HG03064 (cell line): ENCODE measurements at regions not wholly inside any gene's neighbourhood (a gene's known extent, or its start where the extent isn't known, plus 50 kb on each side); places are given as distances from the start of the nearest gene placed in this dataset.
"Not testable (repeated sequence)": the region's sequence is repeated elsewhere in the genome, so short reads cannot be mapped to it uniquely, and the experiment has no call there.

Source experiments
- ATAC-seq: cut with Tn5 transposase; IDR thresholded peaks from one replicate; pipeline ENCODE4 v1.9.1; 2021; ENCODE audit warnings: low read depth; ENCODE audit not compliant: unreplicated experiment

DNA sequence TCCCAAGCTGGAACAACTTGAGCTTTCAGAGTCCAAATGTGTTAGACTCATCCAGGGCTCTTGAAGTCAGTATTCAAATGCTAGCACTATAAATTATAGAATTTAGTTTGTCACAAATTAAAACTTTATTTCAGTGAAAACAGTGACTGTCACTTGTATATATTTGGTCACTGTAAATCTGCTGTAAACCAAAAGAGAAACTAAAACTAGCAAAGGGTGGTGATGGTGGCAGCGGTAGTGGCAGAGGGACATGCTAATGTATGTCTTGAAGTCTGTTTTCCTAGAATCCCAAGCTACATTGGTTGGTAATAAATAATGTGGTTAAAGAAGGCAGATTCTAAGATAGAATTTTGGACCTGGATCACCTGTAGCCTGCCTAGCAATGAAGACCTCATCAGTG, 140.4 kb upstream of the CENPW start:
- no peak for ATAC-seq

DNA sequence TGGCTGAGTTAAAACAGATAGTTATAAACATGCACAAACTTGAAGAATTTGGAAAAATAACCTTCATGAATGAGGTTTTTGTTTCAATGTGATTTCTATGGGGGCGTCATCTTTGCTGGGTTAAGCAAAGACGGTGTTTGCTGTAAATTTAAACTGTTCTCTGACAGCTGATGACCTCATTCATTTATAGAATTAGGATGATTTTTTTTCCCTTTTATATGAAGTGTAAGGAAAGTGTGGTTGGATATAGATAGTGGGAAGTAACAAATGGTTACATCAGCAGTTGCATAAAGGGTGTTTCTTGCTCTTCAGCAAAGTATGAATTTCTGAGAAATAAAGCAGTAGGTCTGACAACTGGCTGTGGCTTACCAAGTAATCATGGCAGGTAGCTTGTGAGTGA, 137.2 kb upstream of the CENPW start:
- no peak for ATAC-seq

DNA sequence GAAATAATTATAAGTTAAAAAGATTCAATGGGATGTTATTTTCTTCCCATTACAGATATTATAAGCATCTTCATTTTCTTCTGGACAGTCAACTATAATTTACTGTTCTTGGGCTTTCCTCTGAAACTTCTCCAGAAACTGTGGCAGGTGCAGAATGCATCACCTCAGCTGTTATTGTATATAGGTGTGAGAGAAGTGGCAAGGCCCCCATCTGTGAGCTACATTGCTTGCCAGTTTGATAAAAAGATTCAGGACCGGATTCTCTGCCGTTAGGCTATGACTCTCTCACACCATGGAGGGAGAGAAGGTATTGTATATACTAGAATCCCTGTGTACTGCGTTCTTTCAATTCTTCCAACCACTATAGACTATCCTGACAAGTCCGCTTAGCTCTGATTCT, 135.8 kb upstream of the CENPW start:
- ATAC-seq, result no peak

DNA sequence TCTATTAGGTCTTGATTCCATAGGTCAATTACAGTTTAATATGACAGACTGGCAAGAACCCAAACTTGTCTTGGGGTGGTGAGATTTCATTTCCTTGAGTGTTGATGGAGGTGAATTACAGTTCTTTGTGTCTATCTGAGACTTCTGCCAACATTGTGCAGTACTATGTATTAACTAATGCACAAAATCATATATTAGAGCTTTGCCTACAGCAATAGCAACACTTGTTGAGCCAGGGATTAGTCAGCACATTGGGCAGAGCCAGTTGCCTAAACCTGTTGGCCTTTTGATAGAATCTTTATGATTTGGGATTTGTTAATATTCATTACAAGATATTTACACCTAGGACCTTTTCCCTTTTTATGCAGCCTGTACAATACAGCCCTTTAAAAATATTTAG, 135.3 kb upstream of the CENPW start:
- no peak for ATAC-seq

DNA sequence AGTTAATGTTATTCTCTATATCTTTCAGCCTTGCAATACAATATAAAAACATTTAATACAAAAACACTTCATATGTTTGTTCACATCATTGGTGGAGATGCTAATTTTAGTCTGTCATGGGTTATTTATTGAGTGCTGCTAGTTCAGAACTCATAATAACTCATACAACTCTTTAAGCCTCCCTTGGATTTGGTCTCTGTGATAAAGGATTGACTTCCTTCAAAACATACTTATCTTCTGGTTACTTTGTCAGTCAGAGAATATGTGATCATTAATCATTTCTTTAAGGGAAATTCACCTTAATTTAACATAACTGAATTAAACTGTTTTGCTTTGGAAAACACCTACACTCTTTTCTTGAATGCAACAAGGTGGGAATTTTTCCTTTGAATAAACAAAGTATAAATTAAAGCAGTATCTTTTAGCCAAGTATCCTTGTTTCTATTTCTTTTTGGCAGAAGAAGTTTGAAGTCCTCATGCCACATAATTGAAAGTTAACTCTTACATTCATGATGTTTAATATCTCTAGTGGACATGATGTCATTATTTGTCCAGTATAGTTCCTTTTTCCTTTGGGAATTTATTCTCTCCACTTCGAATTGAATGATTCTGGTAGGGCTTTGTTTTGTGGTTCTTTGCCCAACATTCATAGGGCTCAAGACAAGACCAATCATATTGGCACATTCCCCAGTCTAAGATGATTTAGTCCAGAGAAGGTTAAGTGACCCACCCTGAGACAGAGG, 133.2 kb upstream of the CENPW start:
- ATAC-seq, result no peak

DNA sequence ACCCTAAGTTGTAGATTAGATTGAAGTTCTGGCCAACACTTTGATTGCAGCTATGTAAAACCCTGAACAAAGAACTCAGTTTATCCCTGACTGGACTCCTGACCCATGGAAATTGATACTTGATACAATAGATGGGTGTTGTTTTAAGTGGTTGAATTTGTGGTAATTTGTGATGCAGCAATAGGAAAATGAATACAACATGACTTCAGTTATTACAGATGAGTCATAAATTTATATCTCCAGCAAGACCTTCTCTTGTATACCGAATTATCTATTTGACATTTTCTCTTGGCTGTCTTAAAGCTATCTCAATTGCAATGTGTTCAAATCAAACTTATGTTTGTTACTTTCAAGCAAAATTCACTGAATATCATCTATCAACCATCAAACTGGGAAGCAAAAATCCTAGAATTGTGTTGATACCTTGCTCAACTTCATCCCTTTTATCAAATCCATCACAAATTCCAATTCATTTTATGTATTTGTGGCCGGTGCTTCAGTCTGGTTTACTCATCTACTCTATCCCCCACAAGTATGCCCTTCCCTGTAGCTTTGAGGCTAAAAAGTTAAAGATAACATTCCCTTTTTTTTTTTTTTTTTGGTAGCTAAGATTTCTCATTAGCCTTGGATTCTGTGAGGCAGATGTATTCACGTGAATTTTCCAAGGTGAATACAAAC, 129.4 kb upstream of the CENPW start:
- no peak for ATAC-seq

DNA sequence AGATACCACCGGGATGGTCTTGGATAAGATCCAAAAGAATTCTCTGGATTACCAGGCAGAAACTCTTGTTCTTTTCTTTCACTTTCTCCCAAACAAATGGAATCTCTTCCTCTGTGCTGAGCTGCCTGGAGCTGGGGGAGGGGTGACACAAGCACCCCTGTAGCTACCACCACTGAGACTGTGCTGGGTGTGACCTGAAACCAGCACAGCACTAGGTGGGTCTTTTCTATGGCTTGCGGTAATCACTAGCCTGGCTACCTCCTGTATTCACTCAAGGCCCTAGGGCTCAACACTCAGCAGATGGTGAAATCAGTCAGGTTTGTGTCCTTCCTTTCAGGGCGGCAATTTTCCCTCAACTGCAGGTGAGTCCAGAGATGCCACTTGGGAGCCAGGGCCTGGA, 122.4 kb upstream of the CENPW start:
- ATAC-seq, result no peak

DNA sequence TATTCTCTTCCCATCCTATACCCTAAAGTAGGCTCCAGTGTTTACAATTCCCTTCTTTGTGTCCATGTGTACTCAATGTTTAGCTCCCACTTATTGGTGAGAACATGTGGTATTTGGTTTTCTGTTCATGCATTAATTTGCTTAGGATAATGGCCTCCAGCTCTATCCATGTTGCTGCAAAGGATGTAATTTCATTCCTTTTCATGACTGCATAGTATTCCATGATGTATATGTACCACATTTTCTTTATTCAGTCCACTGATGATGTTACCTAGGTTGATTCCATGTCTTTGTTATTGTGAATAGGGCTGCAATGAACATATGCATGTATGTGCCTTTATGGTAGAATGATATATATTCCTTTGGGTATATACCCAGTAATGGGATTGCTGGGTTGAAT, 119.0 kb upstream of the CENPW start:
- ATAC-seq, result not testable (repeated sequence)

DNA sequence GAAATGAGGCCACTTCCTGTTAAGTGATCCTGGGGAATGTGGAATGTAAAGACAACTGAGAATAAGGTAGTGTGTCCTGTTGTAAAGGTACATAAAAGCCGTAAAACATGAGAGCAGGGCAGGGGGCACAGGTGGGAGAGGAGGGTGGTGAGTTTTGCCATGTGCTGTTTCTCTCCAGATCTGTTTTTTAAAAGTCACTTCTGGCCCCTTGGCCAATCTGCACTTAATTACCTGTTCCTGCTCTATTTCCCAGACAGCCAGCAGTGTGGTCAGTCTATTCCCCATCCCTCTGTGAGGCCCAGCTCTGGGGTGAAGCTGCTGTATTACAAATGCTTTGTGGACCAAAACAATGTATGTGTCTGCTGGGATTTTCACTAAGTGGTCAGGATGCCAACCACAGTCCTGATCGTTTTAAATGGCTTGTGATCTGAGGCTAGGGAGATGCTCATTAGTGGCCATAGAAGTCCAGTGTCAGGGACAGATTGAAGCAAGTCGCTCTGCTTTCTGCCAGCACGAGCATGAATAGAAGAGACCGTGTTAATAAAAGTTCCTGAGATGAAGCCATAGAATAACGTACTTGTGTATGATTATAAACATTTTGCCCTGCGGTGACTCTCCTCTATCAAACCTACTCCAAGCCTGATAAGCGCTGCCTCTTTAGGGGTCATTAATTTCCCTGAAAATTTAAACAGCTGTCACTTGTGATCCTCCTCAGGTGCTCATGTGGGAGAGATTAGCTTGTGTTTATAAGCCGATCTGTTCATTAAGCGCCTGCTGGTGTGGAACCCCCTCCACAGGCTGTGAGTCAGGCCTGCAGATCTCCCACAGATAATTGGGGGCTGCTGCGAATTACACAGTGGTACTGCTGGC, 111.8 kb upstream of the CENPW start:
- no peak for ATAC-seq

DNA sequence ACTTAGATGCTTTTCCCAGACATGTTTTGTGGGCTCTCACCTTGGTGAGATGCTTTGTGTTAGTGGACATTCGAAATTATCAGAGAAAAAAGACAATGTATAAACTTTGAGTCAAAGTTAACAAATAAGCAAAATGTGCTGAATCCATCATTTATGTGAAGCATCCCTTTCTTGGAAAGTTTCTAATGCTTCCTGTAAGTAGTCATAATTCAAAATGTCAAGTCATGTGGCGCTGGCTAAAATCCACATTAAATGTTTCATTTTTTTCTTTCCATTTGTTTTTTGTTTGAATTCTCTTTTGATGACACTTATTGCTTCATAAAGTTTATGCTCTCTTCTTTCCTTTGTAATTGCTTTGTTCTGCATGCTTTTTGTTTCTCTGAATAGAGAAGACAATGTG, 107.2 kb upstream of the CENPW start:
- ATAC-seq, result no peak

DNA sequence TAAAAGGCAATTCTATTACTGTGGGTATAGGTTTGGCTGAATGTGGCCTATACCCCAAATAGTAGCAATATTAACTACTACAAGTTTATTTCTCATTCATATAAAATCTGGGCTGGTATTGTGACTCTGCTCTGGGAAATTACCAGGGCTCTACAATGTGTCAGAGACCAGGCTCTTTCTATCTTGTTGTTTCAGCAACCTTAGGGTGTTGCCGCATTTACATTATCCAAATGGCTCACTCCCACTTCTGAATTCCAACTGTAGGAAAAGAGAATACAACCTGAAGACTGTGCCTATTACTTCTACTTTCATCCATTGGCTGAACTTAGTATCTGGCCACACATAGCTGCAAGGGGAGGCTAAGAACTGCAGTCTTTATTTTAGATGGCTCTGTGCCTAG, 106.7 kb upstream of the CENPW start:
- no peak for ATAC-seq

DNA sequence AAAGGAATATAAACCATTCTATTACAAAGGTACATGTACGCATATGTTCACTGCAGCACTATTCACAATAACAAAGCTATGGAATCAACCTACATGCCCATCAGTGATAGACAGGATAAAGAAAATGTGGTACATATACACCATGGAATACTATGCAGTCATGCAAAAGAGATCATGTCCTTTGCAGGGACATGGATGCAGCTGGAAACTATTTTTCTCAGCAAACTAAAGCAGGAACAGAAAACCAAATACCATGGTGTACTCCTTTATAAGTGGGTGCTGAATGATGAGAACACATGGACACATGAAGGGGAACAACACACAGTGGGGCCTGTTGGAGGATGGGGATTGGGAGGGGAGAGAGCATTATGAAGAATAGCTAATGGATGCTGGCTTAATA, 104.6 kb upstream of the CENPW start:
- ATAC-seq, result no peak

DNA sequence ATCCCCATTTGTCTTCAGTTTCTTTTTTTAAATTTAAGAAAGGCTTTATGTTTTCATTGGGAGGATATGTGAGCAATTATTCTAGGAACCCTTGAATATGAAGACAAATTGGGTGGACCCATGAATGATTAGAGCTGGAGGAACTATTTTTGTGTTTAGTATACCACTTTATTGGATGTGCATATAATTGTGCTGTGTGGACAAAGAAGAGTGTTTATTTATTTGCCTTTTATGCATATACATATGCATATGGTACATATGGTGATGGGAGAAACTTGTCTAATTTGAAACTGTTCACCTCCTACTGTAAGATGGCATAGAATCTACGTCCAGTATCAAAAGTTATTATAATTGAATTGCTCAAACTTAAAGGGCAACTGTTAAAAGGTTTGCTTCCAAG, 94.8 kb upstream of the CENPW start:
- ATAC-seq, result no peak

DNA sequence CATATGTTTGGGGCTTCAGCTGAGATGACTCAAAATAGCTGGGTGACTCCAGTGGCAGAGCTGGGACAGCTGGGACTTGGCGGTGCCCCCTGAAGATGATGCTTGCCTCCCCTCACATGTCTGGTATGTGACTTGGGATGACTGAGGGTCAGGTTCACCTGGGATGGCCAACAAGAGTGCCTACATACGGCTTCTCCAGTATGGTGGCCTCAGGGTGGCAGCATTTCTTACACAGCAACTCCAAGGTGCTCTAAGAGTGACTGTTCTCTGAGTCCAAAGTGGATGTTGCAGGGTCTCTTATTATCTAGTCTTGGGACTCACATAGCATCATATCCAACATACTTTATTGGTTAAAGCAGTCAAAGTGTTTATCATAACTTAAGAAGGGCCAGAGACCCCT, 87.8 kb upstream of the CENPW start:
- no peak for ATAC-seq

DNA sequence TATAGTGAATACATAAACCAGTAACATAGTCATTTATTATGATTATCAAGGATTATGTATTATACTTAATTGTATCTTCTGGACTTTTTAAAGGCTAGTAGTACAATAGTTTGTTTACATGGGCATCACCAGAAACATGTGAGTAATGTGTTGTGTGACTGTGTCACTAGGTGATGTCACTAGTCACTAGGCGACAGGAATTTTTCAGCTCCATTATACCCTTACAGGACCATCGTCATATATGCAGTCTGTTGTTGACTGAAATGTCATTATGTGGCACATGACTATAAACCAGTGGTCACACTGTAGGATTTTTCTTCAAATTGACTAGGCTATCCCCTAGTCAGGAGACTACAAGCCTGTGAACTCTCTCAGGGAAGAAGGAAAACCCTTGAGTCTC, 86.5 kb upstream of the CENPW start:
- no peak for ATAC-seq

DNA sequence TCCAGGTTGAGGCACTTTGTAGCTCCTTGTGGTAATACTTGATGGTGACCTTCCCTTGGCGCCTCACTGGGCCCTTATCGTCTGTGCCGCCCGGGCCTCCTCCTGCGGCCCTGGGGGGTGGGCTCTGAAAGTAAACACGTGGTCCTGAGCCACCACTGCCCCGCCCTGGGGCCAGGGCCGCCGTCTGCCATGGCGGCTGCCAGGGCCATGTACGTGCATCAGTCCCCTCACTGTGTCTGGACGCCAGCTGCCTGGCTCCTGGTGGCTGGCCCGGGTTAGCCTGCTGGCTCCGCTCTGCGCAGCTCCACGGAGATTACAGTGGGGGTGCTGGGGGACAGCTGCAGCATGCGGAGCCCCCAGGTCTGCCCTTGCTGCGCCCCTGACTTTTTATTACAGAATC, 81.8 kb upstream of the CENPW start:
- no peak for ATAC-seq

DNA sequence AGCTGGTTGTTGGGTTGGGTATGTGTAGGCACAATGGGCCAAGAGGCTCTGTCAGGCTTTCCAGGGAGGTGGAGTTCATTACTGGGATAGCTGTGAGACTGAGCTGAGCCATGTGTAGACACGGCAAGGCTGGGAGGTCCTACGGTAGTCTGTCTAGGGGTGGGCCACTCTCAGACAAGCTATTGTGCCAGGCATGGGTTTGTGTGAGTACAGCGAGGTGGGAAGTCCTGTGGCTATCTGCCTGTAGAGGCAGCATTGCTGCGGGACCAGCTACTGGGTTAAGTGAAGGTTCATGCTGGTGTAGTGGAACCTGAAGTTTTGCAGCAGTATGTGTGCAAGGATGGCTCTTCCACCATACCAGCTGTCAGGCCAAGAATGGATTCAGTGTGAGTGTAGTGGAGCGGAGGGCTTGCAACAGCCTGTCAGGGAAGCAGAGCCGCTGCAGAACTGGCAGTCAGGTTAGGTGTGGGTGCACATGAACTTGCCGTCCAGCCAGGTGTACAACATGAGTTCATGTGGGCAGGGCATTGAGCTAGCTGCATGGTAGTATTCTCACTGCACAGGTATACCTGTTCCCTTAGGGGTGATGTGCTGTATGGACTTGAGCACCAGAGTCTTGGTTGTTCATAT, 78.0 kb upstream of the CENPW start:
- ATAC-seq, result no peak

DNA sequence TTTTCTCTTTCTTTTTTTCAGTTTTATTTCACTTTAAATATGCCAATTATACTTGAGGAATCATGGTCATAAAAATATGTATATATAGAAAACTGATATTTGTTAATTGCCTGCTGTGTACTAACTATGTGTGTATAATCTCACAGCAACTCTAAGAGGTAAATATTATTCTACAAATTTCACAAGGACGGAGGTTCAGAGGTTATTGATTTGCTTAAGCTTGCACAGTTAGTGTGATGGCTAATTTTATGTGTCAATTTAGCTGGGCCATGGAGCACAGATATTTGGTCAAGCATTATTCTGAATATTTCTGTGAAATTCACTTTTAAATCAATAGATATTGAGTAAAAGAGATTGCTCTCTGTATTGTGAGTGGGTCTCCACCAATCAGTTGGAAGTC, 75.7 kb upstream of the CENPW start:
- no peak for ATAC-seq

DNA sequence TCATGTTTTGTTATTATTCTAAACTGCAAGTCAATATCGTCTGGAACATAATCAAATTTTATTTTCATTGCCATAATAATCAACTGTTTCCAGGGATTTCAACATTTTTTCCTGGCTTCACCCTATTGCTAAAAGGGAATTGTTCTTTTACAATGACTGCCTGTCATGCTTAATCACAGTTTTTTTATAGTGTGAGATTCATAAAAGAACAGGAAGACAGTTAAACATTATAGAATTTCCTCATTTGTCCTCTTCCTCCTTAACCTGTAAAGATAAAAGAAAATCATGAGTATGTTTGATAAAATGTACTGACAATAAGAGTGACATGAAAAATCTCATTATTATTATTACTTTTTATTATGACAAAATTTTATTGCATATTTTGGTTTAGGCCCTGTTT, 73.3 kb upstream of the CENPW start:
- ATAC-seq, result no peak

DNA sequence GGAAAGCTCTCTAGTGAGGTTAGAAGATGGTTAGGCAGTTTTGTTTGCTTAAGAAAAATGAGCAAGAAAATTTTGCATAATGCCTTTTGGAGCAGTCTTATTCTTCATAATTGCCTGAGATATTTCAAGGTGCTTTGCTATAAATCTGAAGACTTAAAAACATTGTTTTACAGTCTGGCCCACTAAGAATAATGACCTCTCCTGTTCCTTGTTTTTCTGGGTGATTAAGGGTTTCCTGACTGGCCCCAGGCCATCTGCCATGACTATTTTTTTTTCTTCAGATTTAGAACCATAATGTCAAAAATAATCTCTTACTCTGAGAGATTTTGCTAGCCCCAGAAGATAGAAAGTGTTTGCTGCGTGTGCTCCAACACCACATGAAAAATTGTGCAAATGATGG, 72.3 kb upstream of the CENPW start:
- ATAC-seq, result no peak

DNA sequence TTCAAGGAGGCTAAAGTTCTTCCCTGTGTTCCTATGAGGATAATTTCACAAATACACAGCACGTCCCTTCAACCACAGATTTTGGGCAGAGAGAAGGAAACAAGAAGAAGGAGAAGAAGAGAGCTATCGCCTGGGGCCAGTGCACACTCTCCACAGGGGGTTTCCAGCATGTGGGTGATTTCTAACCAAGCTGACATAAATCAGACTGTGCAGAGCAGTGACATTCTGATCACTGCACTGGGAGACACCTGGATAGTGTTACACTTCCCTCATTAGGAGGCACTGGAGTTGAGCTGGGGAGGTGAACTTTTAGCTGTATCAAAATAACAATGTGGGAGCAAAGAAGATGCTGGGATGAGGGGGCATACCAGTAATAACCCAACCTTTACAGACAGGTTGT, 71.8 kb upstream of the CENPW start:
- ATAC-seq, result no peak
